Hematopoietic multipotent progenitor cell treated with erythropoietin and hydrocortisone succinate and interleukin-3 and kit ligand, for 8 days (in vitro differentiated cells): ENCODE measurements at regions not wholly inside any gene's neighbourhood (a gene's known extent, or its start where the extent isn't known, plus 50 kb on each side); places are given as distances from the start of the nearest gene placed in this dataset.
"Not testable (repeated sequence)": the region's sequence is repeated elsewhere in the genome, so short reads cannot be mapped to it uniquely, and the experiment has no call there.

Experiments
- DNase-seq: peaks from one replicate; pipeline ENCODE4 v3.0.0-alpha.2; 2015

- DNase-seq: no peak
Observed at GRCh38 chr13:62502588-62502987, 1086.9 kb upstream of the PCDH20 start.

GRCh38 chr13:62489731-62490130 is 1074.1 kb upstream of the PCDH20 start:
- DNase-seq: no peak

DNA sequence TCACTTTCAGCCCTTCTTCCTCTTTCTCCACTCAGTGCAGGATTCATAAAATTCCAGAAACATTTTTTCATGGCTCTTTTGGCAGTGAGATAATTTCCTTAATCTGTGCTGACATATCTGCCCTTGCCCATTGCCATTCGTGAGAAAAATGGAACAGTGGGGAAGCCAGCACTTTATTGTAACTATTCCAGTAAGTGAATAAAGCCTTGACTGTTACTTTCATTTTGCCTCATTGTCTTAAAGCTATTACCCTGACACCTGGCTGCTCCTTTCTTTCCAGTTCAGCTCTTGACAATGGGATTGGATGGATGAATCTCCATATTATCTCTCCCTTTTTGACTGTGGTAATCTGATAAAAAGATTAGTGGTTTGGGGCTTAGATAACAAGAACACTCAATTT is 1068.1 kb upstream of the PCDH20 start:
- DNase-seq: no peak

DNA sequence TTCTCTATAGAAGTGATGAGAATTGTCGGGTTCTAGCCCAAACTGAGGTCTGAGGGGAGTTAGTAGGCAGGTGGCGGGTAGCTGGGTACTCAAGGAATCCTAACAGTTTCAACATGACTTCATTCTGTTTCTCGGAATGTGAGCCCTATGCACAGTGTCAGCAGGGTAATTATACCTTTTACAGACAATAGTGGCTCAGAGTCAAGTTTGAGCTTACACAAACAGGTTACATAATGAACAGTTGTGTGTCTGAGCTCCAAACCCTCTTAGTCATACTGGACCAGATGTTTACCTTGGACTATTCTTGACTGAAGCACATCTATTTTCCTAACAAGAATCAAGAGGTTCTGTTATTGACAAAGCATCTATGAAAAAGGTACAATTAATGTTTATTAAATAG is 1066.7 kb upstream of the PCDH20 start:
- no peak for DNase-seq

DNA sequence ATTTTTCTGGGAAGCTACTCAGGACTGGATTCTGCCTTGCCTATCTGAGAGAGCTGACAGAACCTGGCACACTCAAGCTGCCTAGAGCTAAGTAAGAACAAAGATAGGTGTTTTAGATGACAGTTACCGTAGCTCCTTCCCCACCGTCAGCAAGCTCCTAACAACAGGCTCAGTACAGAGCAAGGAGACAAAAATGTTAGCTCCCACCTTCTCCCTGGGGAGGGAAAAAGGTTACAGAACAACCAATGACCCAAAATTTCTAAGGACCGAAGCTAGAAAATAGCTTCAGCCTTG is 1058.2 kb upstream of the PCDH20 start:
- DNase-seq: no peak

- DNase-seq: no peak
Observed at GRCh38 chr13:62473190-62473943, 1057.7 kb upstream of the PCDH20 start.

- DNase-seq: no peak
Observed at GRCh38 chr13:62453761-62454160, 1038.1 kb upstream of the PCDH20 start.

DNA sequence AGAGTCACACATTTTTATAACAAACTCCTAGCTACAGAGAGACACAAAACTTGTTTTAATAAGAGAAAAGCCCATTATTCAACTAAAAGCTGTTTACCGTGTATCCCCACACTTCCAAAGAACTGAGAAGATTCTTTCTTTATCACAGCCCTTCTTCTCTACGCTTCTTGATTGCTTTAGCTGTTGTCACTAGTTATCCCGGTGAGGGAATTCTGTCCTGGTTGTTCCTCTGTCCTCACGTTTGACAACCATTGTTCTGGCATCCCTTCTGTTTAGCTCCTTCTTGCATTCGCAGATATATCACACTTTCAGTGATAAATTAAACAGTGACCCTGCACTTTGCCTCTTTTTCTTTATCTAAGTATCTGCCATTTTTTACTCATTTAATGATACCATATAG is 1035.1 kb upstream of the PCDH20 start:
- no peak for DNase-seq

- not testable (repeated sequence) for DNase-seq
Observed at GRCh38 chr13:62447771-62448382, 1032.2 kb upstream of the PCDH20 start.

- DNase-seq: no peak
Observed at GRCh38 chr13:62444805-62445204, 1029.2 kb upstream of the PCDH20 start.

DNA sequence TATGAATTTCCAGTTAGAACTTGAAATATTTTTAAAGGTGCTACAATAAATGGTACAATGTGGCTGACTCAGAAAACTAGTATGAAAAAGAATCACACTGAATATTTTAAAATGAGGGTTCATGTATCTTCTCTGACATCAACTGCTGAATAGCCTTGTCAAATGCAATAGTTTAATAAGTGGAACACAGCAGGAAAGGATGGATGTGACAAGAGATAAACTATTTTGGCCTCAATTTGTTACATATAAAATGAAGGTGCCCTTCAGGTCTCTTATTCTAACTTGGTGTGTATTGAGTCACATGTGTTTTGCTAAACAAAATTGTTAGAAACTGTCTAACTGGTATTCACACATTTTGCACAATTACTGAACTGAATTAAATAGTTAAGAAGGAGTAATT is 1018.4 kb upstream of the PCDH20 start:
- DNase-seq: no peak

DNA sequence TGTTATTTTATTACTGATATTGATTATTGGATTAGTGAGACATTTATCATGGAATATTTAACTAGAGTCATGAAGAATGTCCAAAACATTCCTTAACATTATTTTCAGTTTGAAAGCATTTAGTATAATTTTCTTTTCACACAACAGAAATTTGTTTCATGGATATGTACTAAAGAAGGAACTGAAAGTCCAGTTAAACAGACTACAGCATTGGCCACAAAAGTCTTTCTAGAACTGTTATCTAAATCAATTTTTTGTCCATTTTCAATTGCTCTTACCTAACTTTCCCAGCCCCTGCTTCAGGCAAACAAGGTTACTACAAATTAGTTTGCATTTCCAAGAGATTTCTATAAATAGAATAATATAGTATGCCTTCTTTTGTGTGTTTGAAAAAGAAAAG is 1018.0 kb upstream of the PCDH20 start:
- no peak for DNase-seq

- DNase-seq: no peak
Observed at GRCh38 chr13:62432906-62433305, 1017.3 kb upstream of the PCDH20 start.

- DNase-seq: no peak
Observed at GRCh38 chr13:62432295-62432694, 1016.6 kb upstream of the PCDH20 start.

DNA sequence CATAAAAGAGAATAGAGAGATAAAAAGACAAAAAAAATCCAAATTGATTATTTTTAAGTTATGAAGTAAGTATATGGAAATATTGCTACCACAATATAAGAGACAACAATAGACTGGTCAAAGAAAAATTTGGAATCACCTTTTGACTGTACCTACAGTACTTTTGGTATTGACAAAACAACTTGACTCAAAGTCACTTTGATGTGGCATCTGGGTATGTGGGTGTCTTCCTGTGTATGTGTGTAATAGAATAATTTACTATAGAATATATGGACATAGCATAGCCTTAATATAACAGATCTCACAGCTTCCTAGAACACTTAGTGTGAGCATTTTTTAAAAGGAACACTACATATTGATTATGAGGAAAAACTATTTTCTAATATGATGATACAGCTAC is 1016.2 kb upstream of the PCDH20 start:
- no peak for DNase-seq

GRCh38 chr13:62418872-62419271 is 1003.2 kb upstream of the PCDH20 start:
- DNase-seq: no peak

DNA sequence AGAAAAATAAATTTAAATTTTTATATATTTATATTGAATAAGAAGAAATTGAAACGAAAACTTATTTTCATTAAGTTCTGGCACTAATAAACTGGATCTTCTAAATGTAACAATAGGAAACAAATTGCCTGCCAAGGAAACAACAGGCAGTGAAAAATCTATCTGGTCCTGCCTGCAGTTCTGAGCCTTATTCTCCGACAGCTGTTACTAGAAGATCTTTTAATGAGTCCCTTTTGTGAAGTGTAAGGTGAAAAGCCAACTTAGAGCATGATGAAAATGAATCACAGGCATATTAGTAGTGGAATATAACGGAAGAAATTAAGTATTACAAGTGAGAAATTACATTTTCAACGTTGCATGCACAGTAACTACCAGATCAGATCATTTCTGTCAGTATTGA is 1002.7 kb upstream of the PCDH20 start:
- DNase-seq: no peak

DNA sequence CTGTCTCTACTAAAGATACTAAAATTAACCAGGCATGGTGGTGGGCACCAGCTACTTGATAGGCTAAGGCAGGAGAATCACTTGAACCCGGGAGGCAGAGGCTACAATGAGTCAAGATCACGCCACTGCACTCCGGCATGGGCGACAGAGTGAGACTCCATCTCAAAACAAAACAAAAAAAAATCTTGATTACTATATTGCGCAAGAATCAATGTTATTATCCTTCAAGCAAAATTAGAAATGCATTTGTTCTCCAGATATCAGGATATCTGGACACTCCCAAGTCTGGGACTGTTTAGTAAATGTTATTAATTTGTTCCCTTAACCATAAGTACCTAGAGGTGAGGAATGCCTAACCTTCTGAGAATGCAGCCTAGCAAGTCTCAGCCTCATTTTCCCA is 992.2 kb upstream of the PCDH20 start:
- no peak for DNase-seq

- no peak for DNase-seq
Observed at GRCh38 chr13:62388515-62388914, 972.9 kb upstream of the PCDH20 start.

- no peak for DNase-seq
Observed at GRCh38 chr13:62387647-62388046, 972.0 kb upstream of the PCDH20 start.

- not testable (repeated sequence) for DNase-seq
Observed at GRCh38 chr13:62379241-62379640, 963.6 kb upstream of the PCDH20 start.

DNA sequence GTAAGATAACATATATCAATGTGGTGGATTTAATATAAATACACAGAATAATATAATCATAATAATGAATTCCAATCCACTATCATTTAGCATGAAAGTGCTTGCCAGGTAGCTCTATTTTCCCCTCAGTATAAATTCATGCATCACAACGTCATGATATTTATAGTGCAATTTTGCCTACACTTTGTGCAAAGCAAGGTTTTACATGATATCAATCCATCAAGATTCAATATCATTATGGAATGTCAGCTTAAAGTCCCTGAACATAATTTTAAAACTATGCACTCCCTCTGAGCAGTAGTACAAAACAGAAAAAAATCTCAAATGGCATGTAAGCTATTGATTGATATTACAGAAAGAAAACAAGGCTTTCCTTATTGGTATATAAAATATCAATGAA is 962.2 kb upstream of the PCDH20 start:
- no peak for DNase-seq

DNA sequence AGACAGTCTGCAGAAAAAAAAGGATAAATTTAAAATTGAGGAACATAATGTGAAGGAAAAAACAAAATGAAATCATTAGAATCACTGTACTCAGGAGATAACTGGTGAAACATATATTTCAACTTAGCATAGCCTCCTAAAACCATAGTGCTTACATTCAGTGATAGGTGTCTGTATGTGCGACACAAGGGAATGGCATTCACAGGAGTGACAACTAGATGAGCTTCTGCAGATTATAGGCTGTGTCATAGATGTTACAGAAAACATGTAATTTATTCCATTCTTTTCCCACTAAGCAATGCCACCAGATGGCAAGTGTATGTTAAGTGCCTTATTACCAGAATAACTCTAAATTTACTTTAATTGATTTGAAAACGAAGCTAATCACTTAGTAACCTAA is 960.0 kb upstream of the PCDH20 start:
- no peak for DNase-seq

- no peak for DNase-seq
Observed at GRCh38 chr13:62371737-62372136, 956.1 kb upstream of the PCDH20 start.

- DNase-seq: not testable (repeated sequence)
Observed at GRCh38 chr13:62367971-62368370, 952.3 kb upstream of the PCDH20 start.
